GM23338 (cell line): ENCODE measurements at regions not wholly inside any gene's neighbourhood (a gene's known extent, or its start where the extent isn't known, plus 50 kb on each side); places are given as distances from the start of the nearest gene placed in this dataset.

ENCODE experiments used
- CREB1 ChIP-seq: fragments of 250-450 bp; sonication (Bioruptor Pico); IDR thresholded peaks from 2 replicates; pipeline ENCODE4 v1.5.0; 2020; ENCODE audit warnings: low read depth, mild to moderate bottlenecking, moderate library complexity
- CTCF ChIP-seq, 2 experiments: fragments of 200-600 bp in 1 of 2; sonication (generic) in 1 of 2; conservative IDR thresholded peaks; 2 replicates each; pipeline versions ENCODE4 v1.5.1 to v1.6.1; 2016 to 2017; ENCODE audit warnings: antibody characterized with exemption in 2 of 2, low read depth in 2 of 2, mild to moderate bottlenecking in 2 of 2, moderate library complexity in 1 of 2
- EZH2 ChIP-seq: fragments of 200-600 bp; sonication (generic); IDR thresholded peaks from one replicate; pipeline ENCODE4 v1.8.0; 2017; ENCODE audit warnings: antibody characterized with exemption, mild to moderate bottlenecking, low read depth; ENCODE audit not compliant: unreplicated experiment
- EZH2phosphoT487 ChIP-seq: fragments of 200-600 bp; sonication (generic); IDR thresholded peaks from one replicate; pipeline ENCODE4 v1.8.1; 2018; ENCODE audit warnings: antibody characterized with exemption; ENCODE audit not compliant: unreplicated experiment
- JUNB ChIP-seq: IDR thresholded peaks from one replicate; pipeline ENCODE4 v1.6.1; 2016; ENCODE audit warnings: antibody characterized with exemption; ENCODE audit not compliant: unreplicated experiment
- NANOG ChIP-seq: IDR thresholded peaks from 2 replicates; pipeline ENCODE4 v1.6.1; 2016; ENCODE audit warnings: antibody characterized with exemption, borderline replicate concordance
- POLR2AphosphoS5 ChIP-seq: IDR thresholded peaks from 2 replicates; pipeline ENCODE4 v1.6.1; 2016; ENCODE audit warnings: antibody characterized with exemption, low read depth
- ZNF331 ChIP-seq: fragments of 250-450 bp; sonication (Bioruptor Pico); IDR thresholded peaks from 2 replicates; pipeline ENCODE4 v1.5.0; 2020; ENCODE audit warnings: low read depth, mild to moderate bottlenecking, moderate library complexity

GRCh38 chr14:59127437-59127732 lies 61.1 kb upstream of the DAAM1 start:
- no peak for TF ChIP-seq CTCF (conservative IDR thresholded peaks at IDR 0.05; ENCODE audit: low read depth in 2 of 2)
- no peak for TF ChIP-seq POLR2AphosphoS5
- no peak for TF ChIP-seq EZH2
- TF ChIP-seq CREB1 (CRISPR knock-in tag) = no peak
- TF ChIP-seq NANOG = no peak
- TF ChIP-seq EZH2phosphoT487 = no peak
- TF ChIP-seq JUNB = no peak
- TF ChIP-seq ZNF331 (CRISPR knock-in tag) = no peak
